Mesenchymal stem cell (in vitro differentiated cells and primary cell): ENCODE measurements at regions not wholly inside any gene's neighbourhood (a gene's known extent, or its start where the extent isn't known, plus 50 kb on each side); places are given as distances from the start of the nearest gene placed in this dataset.

ENCODE experiments used
- DNase-seq: peaks from one replicate; pipeline ENCODE4 v3.0.0-alpha.2; 2013
- H2AFZ ChIP-seq: one replicate; pipeline ENCODE4 v1.6.1; 2013; ENCODE audit warnings: low read depth, mild to moderate bottlenecking, control low read depth, inconsistent platforms, low read length, moderate library complexity
- H2AK5ac ChIP-seq: 2 replicates; pipeline ENCODE4 v1.6.1; 2013; ENCODE audit warnings: low read length, moderate library complexity, mild to moderate bottlenecking, inconsistent platforms; ENCODE audit not compliant: severe bottlenecking
- H2BK120ac ChIP-seq: one replicate; pipeline ENCODE4 v1.6.1; 2013; ENCODE audit warnings: low read depth, mild to moderate bottlenecking, inconsistent platforms, low read length, moderate library complexity
- H2BK12ac ChIP-seq, 2 experiments: one replicate each; pipeline ENCODE4 v1.6.1; 2013; ENCODE audit warnings: inconsistent platforms in 2 of 2, low read length in 2 of 2, mild to moderate bottlenecking in 2 of 2, moderate library complexity in 2 of 2, control low read depth in 1 of 2
- H2BK15ac ChIP-seq: one replicate; pipeline ENCODE4 v1.6.1; 2013; ENCODE audit warnings: mild to moderate bottlenecking, low read depth, inconsistent platforms; ENCODE audit not compliant: poor library complexity, severe bottlenecking
- H2BK5ac ChIP-seq: 2 replicates; pipeline ENCODE4 v1.6.1; 2013; ENCODE audit warnings: low read depth, mild to moderate bottlenecking, low read length, control low read depth, inconsistent platforms; ENCODE audit not compliant: poor library complexity, severe bottlenecking
- H3K14ac ChIP-seq, 2 experiments: one replicate each; pipeline ENCODE4 v1.6.1; 2013; ENCODE audit warnings: inconsistent platforms in 2 of 2, low read length in 2 of 2, control low read depth in 1 of 2, mild to moderate bottlenecking in 1 of 2, moderate library complexity in 1 of 2
- H3K18ac ChIP-seq, 2 experiments: one replicate each; pipeline ENCODE4 v1.6.1; 2013; ENCODE audit warnings: inconsistent platforms in 2 of 2, low read length in 2 of 2, control low read depth in 1 of 2, low read depth in 1 of 2, mild to moderate bottlenecking in 1 of 2
- H3K23ac ChIP-seq, 2 experiments: one replicate each; pipeline ENCODE4 v1.6.1; 2013; ENCODE audit warnings: inconsistent platforms in 2 of 2, low read length in 2 of 2, mild to moderate bottlenecking in 2 of 2, moderate library complexity in 2 of 2, control low read depth in 1 of 2
- H3K27ac ChIP-seq: 2 replicates; pipeline ENCODE4 v1.5.1; 2013; ENCODE audit warnings: mild to moderate bottlenecking, moderate library complexity, low read length, control low read depth, inconsistent platforms; ENCODE audit not compliant: poor library complexity, severe bottlenecking
- H3K27me3 ChIP-seq, 2 experiments: 2 replicates each; pipeline versions ENCODE4 v1.6.1 to v1.7.0; 2013; ENCODE audit warnings: low read length in 2 of 2, mild to moderate bottlenecking in 2 of 2, moderate library complexity in 2 of 2, control low read depth in 1 of 2, inconsistent platforms in 1 of 2; ENCODE audit not compliant: control insufficient read depth in 1 of 2, insufficient read depth in 1 of 2
- H3K36me3 ChIP-seq, 2 experiments: 2 replicates each; pipeline versions ENCODE4 v1.6.1 to v1.7.0; 2013; ENCODE audit warnings: low read length in 2 of 2, control low read depth in 1 of 2, inconsistent platforms in 1 of 2, low read depth in 1 of 2, mild to moderate bottlenecking in 1 of 2; ENCODE audit not compliant: insufficient read depth in 2 of 2, control insufficient read depth in 1 of 2
- H3K4ac ChIP-seq, 2 experiments: one replicate each; pipeline ENCODE4 v1.6.1; 2013; ENCODE audit warnings: inconsistent platforms in 2 of 2, low read length in 2 of 2, mild to moderate bottlenecking in 2 of 2, moderate library complexity in 2 of 2, control low read depth in 1 of 2, low read depth in 1 of 2
- H3K4me1 ChIP-seq: 2 replicates; pipeline ENCODE4 v1.6.1; 2013; ENCODE audit warnings: low read depth, low read length, control low read depth; ENCODE audit not compliant: control insufficient read depth, insufficient read depth
- H3K4me2 ChIP-seq: 2 replicates; pipeline ENCODE4 v1.6.1; 2013; ENCODE audit warnings: low read length, mild to moderate bottlenecking, inconsistent platforms; ENCODE audit not compliant: poor library complexity, severe bottlenecking
- H3K4me3 ChIP-seq, 2 experiments: 2 replicates each; pipeline versions ENCODE4 v1.5.1 to v1.7.0; 2013; ENCODE audit warnings: low read length in 2 of 2, mild to moderate bottlenecking in 2 of 2, control low read depth in 1 of 2, low read depth in 1 of 2; ENCODE audit not compliant: insufficient read depth in 1 of 2
- H3K79me1 ChIP-seq: replicated peaks from 2 replicates; pipeline ENCODE4 v1.6.1; 2013; ENCODE audit warnings: mild to moderate bottlenecking, control low read depth, low read length, inconsistent platforms; ENCODE audit not compliant: poor library complexity, severe bottlenecking
- H3K9ac ChIP-seq: 2 replicates; pipeline ENCODE4 v1.7.0; 2013; ENCODE audit warnings: mild to moderate bottlenecking, low read length, moderate library complexity
- H3K9me3 ChIP-seq: 2 replicates; pipeline ENCODE4 v1.7.0; 2013; ENCODE audit warnings: mild to moderate bottlenecking, low read length; ENCODE audit not compliant: control insufficient read depth
- H4K8ac ChIP-seq: one replicate; pipeline ENCODE4 v1.6.1; 2013; ENCODE audit warnings: inconsistent platforms, mild to moderate bottlenecking, low read length, moderate library complexity
- H4K91ac ChIP-seq: one replicate; pipeline ENCODE4 v1.6.1; 2013; ENCODE audit warnings: mild to moderate bottlenecking, low read length, inconsistent platforms
- WGBS: methylation state at CpG from one replicate; pipeline ENCODE4 v1.1.7; 2013; ENCODE audit warnings: mixed read lengths; 5-methylcytosine and 5-hydroxymethylcytosine counted together

DNA sequence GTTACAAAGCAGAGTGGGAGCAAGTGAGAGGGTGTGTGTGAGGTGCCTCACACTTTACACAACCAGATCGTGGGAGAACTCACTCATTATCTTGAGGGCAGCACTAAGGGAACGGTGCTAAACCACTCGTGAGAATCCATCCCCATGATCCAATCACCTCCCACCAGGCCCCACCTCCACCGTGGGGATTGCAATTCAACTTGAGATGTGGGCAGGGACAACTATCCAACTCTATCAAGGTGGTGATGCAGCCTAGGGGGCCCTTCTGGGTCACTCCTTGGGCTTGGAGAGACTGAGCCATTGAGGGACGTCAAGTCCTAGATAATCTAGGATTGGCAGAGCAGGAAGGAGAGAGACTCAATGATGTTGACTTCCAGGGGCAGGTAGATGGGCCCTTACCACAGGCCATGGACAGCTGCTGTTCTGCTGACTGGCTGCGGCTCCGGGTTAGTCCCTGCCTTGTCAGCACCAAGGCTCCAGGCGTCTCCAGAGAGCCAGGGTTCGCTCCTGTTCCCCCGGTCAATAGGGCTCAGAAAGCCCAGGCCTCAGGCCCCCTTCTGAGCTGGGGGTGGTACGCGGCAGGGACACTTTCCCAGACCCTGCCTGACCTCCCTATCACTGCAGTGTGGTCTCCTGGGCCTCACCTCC lies 193.2 kb upstream of the HS6ST1 start:
- peaks cover 13% of the 10 kb centered on the region for H3K4me1 ChIP-seq
- no peak overlapping the region for H2BK120ac ChIP-seq
- no peak overlapping the region for H2BK12ac ChIP-seq
- no peak overlapping the region for H2AFZ ChIP-seq
- H3K23ac ChIP-seq = no peak overlapping the region
- no peak overlapping the region for H3K4me3 ChIP-seq
- no peak overlapping the region for H3K4me2 ChIP-seq
- DNase-seq = no peak
- H2BK15ac ChIP-seq = no peak overlapping the region
- H3K27ac ChIP-seq = no peak overlapping the region
- no peak overlapping the region for H3K14ac ChIP-seq
- no peak overlapping the region for H3K9ac ChIP-seq
- H3K79me1 ChIP-seq = no peaks in the 10 kb centered on the region
- no peaks in the 10 kb centered on the region for H3K9me3 ChIP-seq
- no peak overlapping the region for H2AK5ac ChIP-seq
- 95% methylated on average over 12 of the region's 12 CpGs for WGBS
- H3K18ac ChIP-seq = no peak overlapping the region
- H3K36me3 ChIP-seq = no peaks in the 10 kb centered on the region
- H4K91ac ChIP-seq = no peak overlapping the region
- no peak overlapping the region for H4K8ac ChIP-seq
- H3K4ac ChIP-seq = no peak overlapping the region
- no peaks in the 10 kb centered on the region for H3K27me3 ChIP-seq
- no peak overlapping the region for H2BK5ac ChIP-seq

DNA sequence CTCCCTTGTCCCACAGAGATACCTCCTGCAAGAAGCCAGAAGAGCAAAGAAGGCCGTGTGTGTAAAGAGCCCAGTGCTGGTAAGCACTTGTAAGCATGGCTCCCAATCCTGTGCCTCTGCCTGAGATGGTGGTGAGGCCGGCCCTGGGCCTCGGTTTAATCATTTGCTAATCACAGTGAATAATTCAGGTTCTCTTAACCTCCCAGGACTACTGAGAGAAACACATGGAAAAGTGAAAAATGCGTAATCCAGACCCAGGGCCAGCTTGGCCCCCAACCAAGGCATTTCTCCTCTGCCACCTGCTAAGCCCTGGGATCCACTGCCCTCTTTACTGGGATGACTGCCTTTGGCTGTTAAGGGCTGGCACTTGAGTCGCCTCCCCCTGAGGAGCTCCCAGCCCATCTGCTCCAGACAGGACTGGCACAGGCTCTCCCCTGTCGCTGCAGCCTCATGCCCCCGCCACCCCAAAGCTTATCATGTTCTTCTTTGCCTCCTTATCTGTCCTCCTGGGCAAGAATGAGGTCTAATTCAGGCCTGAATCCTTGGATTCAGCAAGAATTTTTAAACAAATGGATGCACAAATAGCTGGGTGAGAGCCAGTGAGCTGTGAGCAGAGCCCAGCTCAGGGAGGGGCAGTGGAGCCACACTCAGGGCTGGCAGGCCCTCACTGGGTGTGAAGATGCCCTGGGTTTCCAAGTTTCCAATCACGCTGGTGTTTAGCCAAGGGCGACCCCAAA lies 193.9 kb upstream of the HS6ST1 start:
- H3K27me3 ChIP-seq = no peaks in the 10 kb centered on the region
- H3K4me3 ChIP-seq = no peak overlapping the region
- DNase-seq = no peak
- no peak overlapping the region for H2BK5ac ChIP-seq
- 87% methylated on average over 9 of the region's 9 CpGs for WGBS
- no peak overlapping the region for H3K4ac ChIP-seq
- no peak overlapping the region for H2BK12ac ChIP-seq
- no peak overlapping the region for H2AK5ac ChIP-seq
- no peak overlapping the region for H2AFZ ChIP-seq
- no peak overlapping the region for H3K18ac ChIP-seq
- no peaks in the 10 kb centered on the region for H3K36me3 ChIP-seq
- H2BK15ac ChIP-seq = no peak overlapping the region
- H3K27ac ChIP-seq = no peak overlapping the region
- no peaks in the 10 kb centered on the region for H3K79me1 ChIP-seq
- H3K4me2 ChIP-seq = no peak overlapping the region
- no peak overlapping the region for H2BK120ac ChIP-seq
- H3K14ac ChIP-seq = no peak overlapping the region
- no peak overlapping the region for H3K9ac ChIP-seq
- H4K91ac ChIP-seq = no peak overlapping the region
- H4K8ac ChIP-seq = no peak overlapping the region
- peaks cover 13% of the 10 kb centered on the region for H3K4me1 ChIP-seq
- no peak overlapping the region for H3K23ac ChIP-seq
- no peaks in the 10 kb centered on the region for H3K9me3 ChIP-seq

DNA sequence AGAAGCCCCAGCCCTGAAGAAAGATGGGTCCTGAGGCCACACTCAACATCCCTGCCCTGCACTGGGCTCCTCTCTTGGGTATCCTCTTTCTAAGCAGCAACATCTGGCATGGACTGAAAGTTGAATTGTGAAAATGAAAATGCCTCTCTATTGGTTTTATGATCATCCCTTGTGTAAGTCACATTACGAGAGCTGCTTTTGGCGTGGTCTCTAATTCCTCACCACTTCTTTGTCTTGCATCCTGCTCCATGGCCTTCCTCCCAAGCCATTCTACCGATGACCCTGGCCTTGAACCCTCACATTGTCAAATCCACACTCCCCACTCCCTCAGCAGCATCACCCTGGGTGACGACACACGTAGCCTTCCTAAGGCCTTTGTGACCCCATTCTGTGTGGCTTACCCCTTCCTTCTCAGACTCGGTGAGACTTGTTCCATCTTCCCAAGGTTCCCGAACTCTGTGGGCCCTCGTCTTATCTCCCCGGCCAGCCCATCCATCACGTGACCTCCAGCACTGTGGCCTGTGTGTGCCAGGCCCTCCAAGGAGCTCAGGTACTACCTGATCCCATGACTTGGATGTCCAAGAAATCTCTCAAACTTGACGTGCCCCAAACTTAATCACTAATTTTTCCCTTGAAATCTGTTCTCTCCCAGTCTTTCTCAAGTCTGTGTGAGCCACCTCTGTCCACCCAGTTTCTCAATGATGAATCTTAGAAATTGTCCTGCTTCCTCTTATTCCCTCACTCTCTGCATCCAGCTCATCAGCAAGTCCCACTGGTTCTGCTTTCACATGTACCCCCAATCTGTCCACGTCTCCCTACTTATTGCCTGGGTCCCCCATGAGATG lies 194.7 kb upstream of the HS6ST1 start:
- Histone ChIP-seq H2BK5ac (no peak overlapping the region), H3K14ac (no peak overlapping the region), H2AFZ (no peak overlapping the region), H3K18ac (no peak overlapping the region), H4K8ac (no peak overlapping the region), H3K27me3 (no peaks in the 10 kb centered on the region), H2BK12ac (no peak overlapping the region), H2BK15ac (no peak overlapping the region), H2AK5ac (no peak overlapping the region), H3K79me1 (no peaks in the 10 kb centered on the region), H3K4ac (no peak overlapping the region), H3K4me1 (peaks cover 13% of the 10 kb centered on the region), H3K36me3 (no peaks in the 10 kb centered on the region), H4K91ac (no peak overlapping the region), H3K4me2 (no peak overlapping the region), H3K4me3 (no peak overlapping the region), H3K27ac (no peak overlapping the region), H3K9me3 (no peaks in the 10 kb centered on the region), H3K23ac (no peak overlapping the region), H3K9ac (no peak overlapping the region), H2BK120ac (no peak overlapping the region)
- DNase-seq = no peak
- WGBS = 94% methylated on average over 12 of the region's 12 CpGs

DNA sequence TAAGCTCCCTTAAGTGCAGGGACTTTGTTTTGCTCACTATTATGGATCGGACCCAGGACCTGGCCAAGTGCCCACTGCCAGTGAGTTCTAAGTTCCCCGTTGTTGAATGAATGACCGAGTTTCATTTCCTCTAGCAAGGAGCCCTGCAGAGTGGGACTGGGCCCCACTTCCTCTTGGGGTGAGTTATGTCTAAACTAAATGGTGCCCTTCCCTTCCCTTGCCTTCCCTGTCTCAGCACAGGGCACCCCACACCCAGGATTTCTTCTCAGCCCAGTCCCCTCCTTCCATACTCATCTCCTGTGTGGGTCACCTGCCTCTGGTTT lies 195.3 kb upstream of the HS6ST1 start:
- H3K18ac ChIP-seq = no peak overlapping the region
- no peak overlapping the region for H2AFZ ChIP-seq
- no peak overlapping the region for H4K8ac ChIP-seq
- H3K14ac ChIP-seq = no peak overlapping the region
- no peak overlapping the region for H3K23ac ChIP-seq
- H3K4me1 ChIP-seq = peaks cover 13% of the 10 kb centered on the region
- H3K36me3 ChIP-seq = no peaks in the 10 kb centered on the region
- H2BK120ac ChIP-seq = no peak overlapping the region
- H3K4me3 ChIP-seq = no peak overlapping the region
- no peak overlapping the region for H3K4me2 ChIP-seq
- no peak overlapping the region for H3K9ac ChIP-seq
- no peaks in the 10 kb centered on the region for H3K79me1 ChIP-seq
- no peaks in the 10 kb centered on the region for H3K9me3 ChIP-seq
- H2BK5ac ChIP-seq = no peak overlapping the region
- H2BK12ac ChIP-seq = no peak overlapping the region
- H3K27me3 ChIP-seq = no peaks in the 10 kb centered on the region
- no peak overlapping the region for H4K91ac ChIP-seq
- WGBS = 99% methylated on average over 3 of the region's 3 CpGs
- H2BK15ac ChIP-seq = no peak overlapping the region
- no peak overlapping the region for H3K27ac ChIP-seq
- no peak overlapping the region for H3K4ac ChIP-seq
- no peak overlapping the region for H2AK5ac ChIP-seq
- no peak for DNase-seq
